Stimulated activated CD4-positive, alpha-beta T cell treated with anti-CD3 and anti-CD28 coated beads, Interleukin-1b, Interleukin-23, amount 100 ng/mL, for 24 hours (primary cell): ENCODE measurements at regions not wholly inside any gene's neighbourhood (a gene's known extent, or its start where the extent isn't known, plus 50 kb on each side); places are given as distances from the start of the nearest gene placed in this dataset.
"Not testable (repeated sequence)": the region's sequence is repeated elsewhere in the genome, so short reads cannot be mapped to it uniquely, and the experiment has no call there.

Experiments used
- DNase-seq, 4 experiments: peaks; one replicate each; pipeline ENCODE4 v3.0.0-alpha.2; 2020; ENCODE audit warnings: low read depth in 4 of 4, low spot score in 1 of 4

DNA sequence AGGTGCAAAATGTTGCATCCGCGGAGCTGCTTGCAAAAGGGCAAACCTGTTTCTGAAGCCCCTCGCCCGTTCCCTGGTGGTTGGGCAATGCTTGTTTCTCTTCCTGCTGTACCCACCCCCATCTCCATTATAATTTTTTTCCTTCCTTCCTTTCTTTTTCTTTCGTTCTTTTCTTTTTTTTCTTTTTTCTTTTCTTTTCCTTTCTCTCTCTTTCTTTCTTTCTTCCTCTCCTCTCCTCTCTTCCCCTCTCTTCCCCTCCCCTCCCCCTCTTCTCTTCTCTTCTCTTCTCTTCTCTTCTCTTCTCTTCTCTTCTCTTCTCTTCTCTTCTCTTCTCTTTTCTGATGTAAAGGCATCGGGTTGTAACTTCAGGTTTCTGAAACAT, 278.2 kb downstream of the GATA3 start:
- no peak for DNase-seq

- no peak for DNase-seq
These were observed 280.1 kb downstream of the GATA3 start for GRCh38 chr10:8334631-8335030.

- DNase-seq, result no peak
These were observed 282.3 kb downstream of the GATA3 start for GRCh38 chr10:8336629-8337331.

GRCh38 chr10:8337332-8337651, 282.8 kb downstream of the GATA3 start:
- DNase-seq, result no peak

GRCh38 chr10:8338177-8338766, 283.8 kb downstream of the GATA3 start:
- DNase-seq, result no peak

- DNase-seq, result no peak
These were observed 290.3 kb downstream of the GATA3 start for GRCh38 chr10:8344756-8345155.

- DNase-seq, result no peak
These were observed 292.4 kb downstream of the GATA3 start for GRCh38 chr10:8346861-8347260.

DNA sequence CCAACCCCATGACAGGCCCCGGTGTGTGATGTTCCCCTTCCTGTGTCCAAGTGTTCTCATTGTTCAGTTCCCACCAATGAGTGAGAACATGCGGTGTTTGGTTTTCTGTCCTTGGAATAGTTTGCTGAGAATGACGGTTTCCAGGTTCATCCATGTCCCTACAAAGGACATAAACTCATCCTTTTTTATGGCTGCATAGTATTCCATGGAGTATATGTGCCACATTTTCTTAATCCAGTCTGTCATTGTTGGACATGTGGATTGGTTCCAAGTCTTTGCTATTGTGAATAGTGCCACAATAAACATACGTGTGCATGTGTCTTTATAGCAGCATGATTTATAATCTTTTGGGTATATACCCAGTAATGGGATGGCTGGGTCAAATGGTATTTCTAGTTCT, 293.1 kb downstream of the GATA3 start:
- DNase-seq, result not testable (repeated sequence)

DNA sequence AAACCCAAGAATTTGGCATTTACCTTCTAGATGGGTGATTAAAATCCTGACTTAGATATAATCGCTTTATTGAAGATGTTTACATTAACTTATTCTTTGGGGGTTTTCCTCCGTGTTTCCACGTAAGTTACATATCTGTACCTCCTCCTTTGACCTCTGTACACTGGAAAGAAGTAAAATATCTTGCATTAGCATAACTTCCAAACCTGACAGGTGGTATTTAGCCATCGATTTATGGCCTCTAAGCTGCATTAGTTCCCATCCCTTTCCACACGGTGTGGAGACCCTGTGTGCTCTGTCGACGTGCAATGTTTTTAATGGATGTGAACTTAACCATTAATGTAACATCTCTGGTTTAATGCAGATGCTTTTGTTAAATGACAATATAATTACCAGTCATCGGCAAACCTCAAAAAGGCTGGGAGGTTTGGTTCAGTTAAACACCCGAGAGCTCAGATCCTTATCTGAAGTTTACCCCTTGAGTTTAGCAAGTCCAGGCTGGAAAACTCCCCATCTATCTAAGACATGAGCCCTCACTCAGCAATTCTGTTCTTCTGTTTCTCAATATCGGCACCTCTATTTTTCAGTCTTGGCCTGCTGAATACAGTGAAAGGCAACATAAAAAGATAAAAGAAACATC, 295.2 kb downstream of the GATA3 start:
- DNase-seq, result no peak

DNA sequence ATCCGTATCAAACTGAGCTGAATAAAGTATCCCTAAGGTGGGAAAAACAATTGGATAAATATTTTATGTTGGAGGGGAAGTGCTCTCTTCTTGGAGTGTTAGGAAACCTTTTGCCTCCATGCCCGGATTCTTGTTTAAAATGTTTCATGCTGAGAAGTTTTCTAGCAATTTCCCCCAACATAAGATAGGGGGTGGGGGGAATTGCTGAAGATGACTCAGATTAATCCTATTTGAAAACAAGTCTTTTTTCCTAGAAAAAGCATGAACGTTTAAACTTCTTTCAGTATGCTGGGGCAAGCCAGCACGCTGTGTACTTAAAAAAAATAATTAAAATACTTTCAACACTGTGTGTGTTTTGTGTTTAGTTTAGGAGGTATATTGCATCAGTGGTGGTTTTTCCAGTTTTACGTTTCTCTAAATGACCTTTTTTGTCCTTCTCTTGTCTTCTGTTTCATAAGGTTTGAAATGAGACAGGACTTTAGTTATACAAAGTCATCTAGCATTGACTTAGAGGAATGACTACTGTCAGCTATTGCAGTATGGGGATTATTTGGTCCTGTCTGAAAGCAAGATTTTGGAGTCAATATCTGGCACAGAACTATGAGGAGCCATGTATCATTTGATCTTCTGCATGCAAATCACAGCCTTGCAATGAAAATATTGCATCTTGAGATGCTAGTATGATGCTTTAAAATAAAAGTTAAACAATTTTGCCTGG, 295.9 kb downstream of the GATA3 start:
- DNase-seq, result no peak

GRCh38 chr10:8352171-8353075, 297.9 kb downstream of the GATA3 start:
- DNase-seq, result no peak

DNA sequence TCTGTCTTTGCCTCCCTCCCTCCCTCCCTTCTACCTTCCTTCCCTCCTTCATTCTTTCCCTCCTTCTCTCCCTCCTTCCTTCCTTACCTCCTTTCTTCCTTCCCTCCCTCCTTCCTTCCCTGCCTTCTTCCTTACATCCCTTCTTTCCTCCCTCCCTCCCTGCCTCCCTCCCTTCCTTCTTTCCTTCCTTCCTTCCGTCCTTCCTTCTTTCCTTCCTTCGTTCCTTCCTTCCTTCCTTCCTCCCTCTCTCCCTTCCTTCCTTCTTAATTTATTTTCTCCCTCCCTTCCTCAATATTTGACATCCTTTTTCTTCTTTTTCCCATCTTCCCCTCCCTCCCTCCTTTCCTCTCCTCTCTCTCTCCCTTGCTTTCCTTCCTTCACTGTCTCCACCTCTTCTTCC, 301.8 kb downstream of the GATA3 start:
- no peak for DNase-seq

GRCh38 chr10:8359467-8359866, 305.0 kb downstream of the GATA3 start:
- no peak for DNase-seq

DNA sequence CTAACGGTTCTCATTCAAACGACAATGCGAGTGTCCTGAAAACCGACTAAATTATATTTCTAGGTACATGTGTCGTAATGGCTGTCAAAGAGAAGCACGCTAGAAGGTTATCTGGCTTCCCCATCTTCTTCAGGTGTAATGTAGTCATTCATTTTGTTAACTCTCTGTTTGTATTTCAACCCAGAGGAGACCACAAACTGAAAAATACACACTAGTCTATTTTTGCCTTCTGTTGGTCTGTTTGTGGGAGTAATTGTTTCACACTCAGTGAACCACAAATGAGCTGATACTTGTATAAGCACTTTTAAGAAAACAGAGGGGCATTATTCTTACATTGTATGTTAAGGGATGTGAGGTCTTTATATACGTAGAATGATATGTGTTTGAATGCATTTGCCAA, 305.9 kb downstream of the GATA3 start:
- no peak for DNase-seq

- no peak for DNase-seq
These were observed 306.5 kb downstream of the GATA3 start for GRCh38 chr10:8360814-8361509.

- DNase-seq, result no peak
These were observed 307.0 kb downstream of the GATA3 start for GRCh38 chr10:8361510-8361844.

DNA sequence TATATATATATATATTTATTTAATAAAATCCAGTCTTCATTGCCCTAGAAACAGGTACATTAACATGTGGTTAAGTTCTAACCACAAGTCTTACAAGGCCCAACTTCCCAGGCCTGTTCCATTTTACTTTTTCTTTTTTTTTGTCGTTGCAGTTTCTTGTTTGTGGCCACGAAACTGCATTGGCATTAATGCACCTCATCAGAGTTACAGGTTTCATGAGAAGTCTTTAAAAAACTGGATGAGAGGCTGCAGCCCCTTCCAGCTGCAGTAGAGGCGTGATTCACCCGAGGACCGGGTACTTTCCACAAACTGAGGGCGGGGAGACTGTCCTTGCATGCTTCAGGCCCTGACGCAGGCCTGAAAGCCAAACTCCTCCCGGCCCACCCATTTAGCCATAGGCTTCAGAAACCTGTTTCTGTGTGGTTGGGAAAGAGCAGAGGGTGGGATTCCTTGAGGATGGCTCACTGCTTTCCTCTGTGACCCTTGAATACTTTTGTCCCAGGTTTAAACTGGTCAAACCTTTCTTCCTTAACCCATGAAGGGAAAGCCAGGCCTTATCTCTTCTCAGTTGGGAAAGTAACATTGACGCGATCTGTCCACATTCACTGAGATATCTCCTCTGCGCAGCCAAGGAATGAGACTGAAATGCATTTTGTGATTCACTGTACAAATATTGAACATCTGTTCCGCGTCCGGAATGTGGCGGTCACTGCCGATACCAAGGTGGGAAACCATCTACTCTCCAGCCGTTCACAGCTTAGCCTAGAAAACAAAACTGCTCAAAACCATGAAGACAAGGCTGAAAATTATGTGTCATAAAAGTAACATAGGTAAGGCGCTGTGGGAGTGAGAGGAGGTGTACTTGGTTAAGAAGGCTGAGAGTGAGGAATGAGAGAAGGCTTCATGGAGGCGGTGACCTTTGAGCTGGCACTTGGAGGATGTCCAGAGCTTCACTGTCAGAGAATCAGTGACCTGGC, 311.7 kb downstream of the GATA3 start:
- peak in 3 of 4 experiments; percentile 16 to 27 (median 17) for DNase-seq

GRCh38 chr10:8367672-8368411, 313.4 kb downstream of the GATA3 start:
- DNase-seq, result not testable (repeated sequence)

DNA sequence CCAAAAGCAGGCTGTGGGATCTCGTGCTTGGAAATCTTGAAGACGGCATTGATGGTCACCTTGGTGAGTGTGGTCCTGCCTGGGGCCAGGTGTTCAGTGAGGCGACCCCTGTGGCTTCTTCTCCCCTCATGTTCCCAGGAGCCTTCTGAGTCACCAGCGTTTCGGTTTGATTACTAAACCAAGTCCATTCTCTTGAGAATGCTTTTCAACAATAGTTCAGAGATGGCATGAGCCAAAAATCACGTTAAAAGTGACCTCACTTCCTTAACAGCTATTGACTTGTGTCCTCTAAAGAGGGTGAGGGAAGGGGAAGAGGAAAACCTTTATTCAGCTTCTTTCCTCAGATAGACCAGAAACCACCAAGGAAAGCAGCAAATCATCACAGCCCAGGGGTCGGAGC, 315.2 kb downstream of the GATA3 start:
- no peak for DNase-seq
